A549 (cell line): ENCODE measurements at regions not wholly inside any gene's neighbourhood (a gene's known extent, or its start where the extent isn't known, plus 50 kb on each side); places are given as distances from the start of the nearest gene placed in this dataset.

Experiments
- CBX2 ChIP-seq: fragments of 200-600 bp; sonication (generic); IDR thresholded peaks from 2 replicates; pipeline ENCODE4 v1.6.1; 2016; ENCODE audit warnings: low read depth, mild to moderate bottlenecking, borderline replicate concordance
- CTCF ChIP-seq: fragments of >200 bp; sonication (Bioruptor Twin); formaldehyde crosslinking; IDR thresholded peaks from 3 replicates; pipeline ENCODE4 v1.5.1; 2016
- MYC ChIP-seq: IDR thresholded peaks from 2 replicates; pipeline ENCODE4 v1.6.1; 2012; ENCODE audit warnings: mild to moderate bottlenecking, inconsistent platforms, low read length, improper control_type of control experiment, borderline replicate concordance
- POLR2A ChIP-seq: IDR thresholded peaks from 2 replicates; pipeline ENCODE4 v1.6.1; 2012; ENCODE audit warnings: mild to moderate bottlenecking, low read length
- RFX5 ChIP-seq: fragments of 450-650 bp; IDR thresholded peaks from 2 replicates; pipeline ENCODE4 v1.7.1; 2014; ENCODE audit warnings: antibody characterized with exemption, mild to moderate bottlenecking, moderate library complexity

- TF ChIP-seq RFX5 = no peak
- 0 out of 2 replicates have a peak, but pooled peaks have one; percentile 29 for TF ChIP-seq MYC
- no peak for TF ChIP-seq CBX2
- TF ChIP-seq POLR2A = no peak
- no peak for TF ChIP-seq CTCF
Measured at GRCh38 chr12:92034858-92035401, 110.7 kb downstream of the BTG1 start.
